DMS79 treated with DMSO at 0.1 percent for 48 hours (cell line): ENCODE measurements at regions not wholly inside any gene's neighbourhood (a gene's known extent, or its start where the extent isn't known, plus 50 kb on each side); places are given as distances from the start of the nearest gene placed in this dataset.

Experiments
- DNase-seq: peaks from one replicate; lab custom pipeline; 2025; lab: John Stamatoyannopoulos, UW

- peak; percentile 90 for DNase-seq
These were observed 105.0 kb upstream of the FRMD6 start for GRCh38 chr14:51546603-51547258.

DNA sequence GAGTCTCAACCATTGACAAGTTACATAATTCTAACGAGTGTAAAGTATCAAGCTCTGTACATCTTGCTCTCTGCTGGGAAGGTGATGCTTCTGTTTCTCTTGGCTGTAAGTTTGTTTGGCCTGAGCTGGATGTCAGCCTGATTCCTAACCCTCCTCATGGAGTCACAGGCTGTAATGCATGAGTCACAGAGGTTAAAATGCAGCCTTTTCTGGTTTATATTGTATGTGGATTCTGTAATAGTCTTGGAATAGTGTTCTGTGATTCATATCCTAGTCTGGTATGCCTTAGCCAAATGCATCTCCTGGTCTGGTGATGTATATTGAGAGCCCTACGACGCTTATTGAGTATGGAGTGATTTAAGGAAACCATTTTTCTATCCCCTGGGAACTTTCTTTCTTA is 104.5 kb upstream of the FRMD6 start:
- peak; percentile 56 for DNase-seq

DNA sequence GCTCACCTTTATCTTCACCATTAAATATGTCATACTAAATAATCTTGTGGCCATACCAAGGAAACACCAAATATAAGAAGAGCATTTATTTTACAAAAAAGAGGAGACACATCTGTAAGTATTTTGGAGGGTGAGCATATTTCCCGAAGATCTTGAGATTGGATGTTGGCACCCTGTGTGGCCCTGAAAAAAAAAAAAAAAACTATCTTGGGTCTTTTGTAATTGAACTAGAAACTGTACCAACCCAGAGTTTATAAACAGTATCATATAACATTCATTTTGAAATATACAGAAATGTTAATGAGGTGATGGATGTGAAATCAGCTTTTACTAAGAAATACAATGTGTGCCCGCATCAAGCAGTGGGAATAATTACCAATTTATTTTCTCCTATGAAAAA is 104.0 kb upstream of the FRMD6 start:
- no peak for DNase-seq

- no peak for DNase-seq
These were observed 103.5 kb upstream of the FRMD6 start for GRCh38 chr14:51548187-51548586.

DNA sequence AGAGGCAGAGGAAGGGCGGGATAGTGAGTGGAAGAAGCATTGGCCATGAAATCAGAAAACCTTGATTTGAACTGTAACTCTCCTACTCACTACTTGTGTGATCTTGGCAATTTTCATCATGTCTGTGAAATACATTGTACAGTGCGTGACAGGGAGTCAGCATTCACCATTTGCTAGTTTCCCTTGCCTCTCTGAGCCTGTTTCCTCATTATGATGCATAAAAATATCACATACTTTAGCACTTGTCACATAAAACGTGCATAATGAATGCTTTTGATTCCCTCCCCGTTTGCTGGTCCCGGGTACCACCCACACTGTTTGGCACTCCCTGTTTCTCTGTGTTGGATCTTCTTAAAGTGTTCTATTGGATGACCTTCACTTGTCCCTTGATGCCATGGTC is 101.1 kb upstream of the FRMD6 start:
- DNase-seq = no peak

- DNase-seq = peak; percentile 95
These were observed 99.4 kb upstream of the FRMD6 start for GRCh38 chr14:51552275-51552674.

DNA sequence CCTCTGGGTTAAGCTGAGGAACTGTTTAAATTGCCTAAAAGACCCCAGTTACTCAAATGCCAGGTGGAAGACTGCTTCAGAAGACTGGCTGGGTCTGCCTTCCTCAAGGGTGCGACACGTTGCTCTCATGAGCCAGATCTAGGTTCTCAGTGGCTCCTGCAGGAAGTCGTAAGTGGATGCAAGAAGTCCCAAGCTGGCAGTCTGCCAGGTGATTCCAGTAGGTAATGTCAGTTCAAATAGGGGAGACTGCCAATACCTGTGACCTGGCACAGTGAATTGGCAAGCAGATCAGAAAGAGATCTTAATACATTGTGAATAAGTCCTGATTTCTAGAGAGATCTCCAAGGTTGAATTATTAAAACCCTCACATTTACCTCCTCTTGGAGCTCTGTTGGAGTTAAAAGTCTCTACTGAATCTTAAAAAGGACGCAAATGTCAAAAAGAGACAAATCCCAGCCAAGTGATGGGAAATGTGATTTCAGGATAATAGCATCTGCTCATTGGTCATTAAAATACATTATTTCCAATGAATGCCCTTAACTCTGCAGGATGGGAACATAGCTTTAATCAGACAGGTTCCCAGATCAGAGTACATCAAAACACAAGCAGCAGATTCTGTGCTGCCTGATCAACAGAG is 98.8 kb upstream of the FRMD6 start:
- peak; percentile 99 for DNase-seq

- no peak for DNase-seq
These were observed 97.3 kb upstream of the FRMD6 start for GRCh38 chr14:51554339-51554920.

DNA sequence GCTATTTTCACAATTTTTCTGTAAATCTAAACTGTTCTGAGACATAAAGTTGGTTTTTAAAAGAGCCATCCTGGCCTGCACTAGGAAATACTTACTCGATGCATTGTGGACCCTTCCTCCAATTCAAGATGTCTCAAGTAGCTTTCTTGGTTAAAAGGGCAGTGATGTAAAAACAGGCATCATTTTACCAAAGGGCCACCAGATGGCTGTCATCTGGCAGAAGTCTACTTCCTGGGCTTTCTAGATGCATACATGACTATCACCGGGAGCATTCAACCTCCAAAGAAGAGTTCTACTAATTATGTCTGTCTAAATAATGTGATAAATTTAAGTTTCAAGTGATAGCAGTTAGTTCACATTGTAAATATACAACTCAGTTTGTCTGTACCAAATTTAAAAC is 96.8 kb upstream of the FRMD6 start:
- no peak for DNase-seq

DNA sequence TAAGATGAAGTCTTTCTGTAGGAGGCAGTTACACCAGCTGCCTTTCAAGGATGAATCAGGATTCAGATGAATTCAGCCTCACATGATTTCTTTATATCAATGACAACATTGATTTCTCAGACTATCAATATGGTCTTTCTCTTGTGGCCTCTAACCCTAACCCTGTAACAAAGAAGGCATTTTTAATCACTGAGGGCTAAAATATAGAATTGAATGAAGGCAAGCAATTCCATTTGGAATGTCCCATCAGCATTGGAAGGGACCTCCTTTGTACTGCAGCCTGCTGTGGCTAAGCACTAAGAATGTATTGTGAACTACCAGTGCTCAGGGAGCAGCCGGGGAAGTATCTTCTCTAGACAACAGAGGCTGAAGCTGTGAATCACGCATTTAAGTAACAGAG is 90.6 kb upstream of the FRMD6 start:
- no peak for DNase-seq

DNA sequence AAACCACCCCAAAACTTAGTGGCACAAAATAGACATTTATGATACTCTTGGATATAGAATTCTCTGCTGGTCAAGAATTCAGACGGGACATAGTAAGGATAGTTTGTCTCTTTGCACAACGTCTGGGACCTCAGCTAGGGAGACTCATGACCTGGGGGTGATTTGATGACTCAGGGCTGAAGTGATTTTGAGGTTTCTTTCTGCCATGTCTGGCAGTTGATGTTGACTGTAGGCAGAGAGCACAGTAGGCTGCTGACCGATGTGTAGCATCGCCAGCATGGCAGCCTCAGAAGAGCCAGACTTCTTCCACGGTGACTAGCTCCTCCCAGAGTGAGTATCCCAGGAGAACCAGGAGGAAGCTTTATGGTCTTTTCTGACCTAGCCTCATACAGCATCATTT is 88.9 kb upstream of the FRMD6 start:
- DNase-seq = no peak

GRCh38 chr14:51563560-51563959 is 88.2 kb upstream of the FRMD6 start:
- no peak for DNase-seq

GRCh38 chr14:51564460-51564859 is 87.2 kb upstream of the FRMD6 start:
- peak; percentile 85 for DNase-seq

- peak; percentile 94 for DNase-seq
These were observed 86.6 kb upstream of the FRMD6 start for GRCh38 chr14:51564986-51565604.

- no peak for DNase-seq
These were observed 84.7 kb upstream of the FRMD6 start for GRCh38 chr14:51566831-51567582.

DNA sequence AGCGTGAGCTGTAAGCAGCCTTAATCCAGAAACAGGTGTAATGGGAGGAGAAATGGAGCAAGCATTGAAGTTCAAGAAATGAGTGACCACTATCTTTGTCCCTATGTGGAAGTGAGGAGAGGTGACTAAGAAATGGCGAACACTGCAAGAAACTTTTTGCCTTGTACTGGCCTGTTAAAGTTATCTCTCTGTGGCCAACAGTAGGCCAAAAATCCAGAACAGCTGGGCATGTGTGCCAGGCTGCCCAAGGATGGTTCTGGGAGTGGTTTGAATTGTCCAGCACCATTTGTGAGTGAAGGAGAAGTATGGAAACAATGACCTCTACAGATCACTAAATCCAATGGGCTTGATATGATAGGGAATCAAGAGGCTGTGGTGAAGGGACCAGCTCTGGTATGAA is 83.3 kb upstream of the FRMD6 start:
- no peak for DNase-seq

- no peak for DNase-seq
These were observed 78.1 kb upstream of the FRMD6 start for GRCh38 chr14:51573607-51574006.

DNA sequence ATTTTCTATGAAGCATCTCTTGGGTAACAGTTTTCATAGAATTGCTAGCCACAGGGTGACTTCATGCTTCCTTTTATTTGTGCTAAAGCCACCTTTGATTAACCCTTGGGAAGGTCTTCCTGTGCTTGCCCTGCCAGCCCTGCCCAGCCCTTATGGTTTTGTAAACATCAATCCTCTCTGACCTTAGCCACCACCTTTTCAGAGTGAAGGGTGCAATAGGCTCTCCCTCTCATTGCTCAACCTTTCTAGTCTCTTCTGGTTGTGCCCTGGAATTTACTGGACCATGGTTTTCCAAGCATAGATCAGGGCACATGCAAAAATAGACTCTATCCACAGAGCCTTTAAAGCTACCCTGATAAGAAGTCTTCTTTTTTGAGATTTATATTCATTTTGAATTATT is 77.7 kb upstream of the FRMD6 start:
- no peak for DNase-seq

GRCh38 chr14:51575349-51576116 is 76.2 kb upstream of the FRMD6 start:
- no peak for DNase-seq

- no peak for DNase-seq
These were observed 75.6 kb upstream of the FRMD6 start for GRCh38 chr14:51576117-51576430.

DNA sequence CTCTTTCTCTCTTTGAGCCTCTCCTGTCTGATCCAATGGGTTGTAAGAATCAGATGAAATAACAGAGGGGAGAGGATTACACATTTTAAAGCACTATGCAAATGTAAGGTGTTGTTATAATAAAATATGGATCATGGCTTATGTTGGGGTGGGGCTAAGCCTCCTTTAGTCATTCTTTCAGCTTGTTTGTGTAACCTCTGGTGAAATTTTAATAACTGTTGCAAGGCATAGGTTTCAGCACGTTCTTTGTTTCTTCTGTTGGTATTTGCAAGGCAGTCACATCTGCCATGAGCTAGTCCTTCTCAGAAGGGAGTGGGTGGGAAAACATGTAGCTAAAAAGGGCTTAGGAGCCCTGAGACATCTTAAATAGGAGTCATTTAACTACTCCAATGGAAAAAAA is 74.8 kb upstream of the FRMD6 start:
- no peak for DNase-seq

- DNase-seq = no peak
These were observed 72.9 kb upstream of the FRMD6 start for GRCh38 chr14:51578853-51579252.
